Suprapubic skin (tissue), 4 donors: ENCODE measurements at regions not wholly inside any gene's neighbourhood (a gene's known extent, or its start where the extent isn't known, plus 50 kb on each side); places are given as distances from the start of the nearest gene placed in this dataset.

Experiments used
- DNase-seq, 2 donors: peaks; one replicate each; pipeline ENCODE4 v3.0.0-alpha.2; 2019; ENCODE audit warnings: low spot score in 2 of 2
- H3K27ac ChIP-seq: fragments of 200-600 bp; sonication (generic); one replicate; pipeline ENCODE4 v1.5.1; 2019
- H3K27me3 ChIP-seq: fragments of 200-600 bp; sonication (generic); one replicate; pipeline ENCODE4 v1.5.1; 2019
- H3K36me3 ChIP-seq: fragments of 200-600 bp; sonication (generic); one replicate; pipeline ENCODE4 v1.5.1; 2019
- H3K4me1 ChIP-seq: fragments of 200-600 bp; sonication (generic); one replicate; pipeline ENCODE4 v1.5.1; 2019
- H3K4me3 ChIP-seq: fragments of 200-600 bp; sonication (generic); one replicate; pipeline ENCODE4 v1.5.1; 2019; ENCODE audit warnings: mild to moderate bottlenecking
- H3K9me3 ChIP-seq: fragments of 200-600 bp; sonication (generic); one replicate; pipeline ENCODE4 v1.5.1; 2019
- CTCF ChIP-seq, 2 donors: fragments of 200-600 bp in 1 of 2; fragments of 450-650 bp in 1 of 2; sonication (generic) in 1 of 2; IDR thresholded peaks; one replicate each; pipeline ENCODE4 v1.5.1; 2016 to 2019; ENCODE audit warnings: antibody characterized with exemption in 2 of 2, mild to moderate bottlenecking in 1 of 2, moderate library complexity in 1 of 2
- EP300 ChIP-seq: sonication (generic); formaldehyde crosslinking; IDR thresholded peaks from one replicate; pipeline ENCODE4 v1.6.1; 2017; ENCODE audit warnings: antibody characterized with exemption
- POLR2A ChIP-seq, 2 donors: fragments of 450-650 bp; IDR thresholded peaks; one replicate each; pipeline ENCODE4 v1.6.1; 2017; ENCODE audit warnings: antibody characterized with exemption in 2 of 2, mild to moderate bottlenecking in 2 of 2, moderate library complexity in 2 of 2
- POLR2AphosphoS5 ChIP-seq, 3 donors: sonication (generic); formaldehyde crosslinking; IDR thresholded peaks; one replicate each; pipeline ENCODE4 v1.6.1; 2017; ENCODE audit warnings: antibody characterized with exemption in 3 of 3
- WGBS: methylation state at CpG from one replicate; pipeline ENCODE4 v1.1.5; 2018; 5-methylcytosine and 5-hydroxymethylcytosine counted together

- no peak for TF ChIP-seq CTCF (IDR thresholded peaks at IDR 0.05)
- TF ChIP-seq POLR2AphosphoS5 (IDR thresholded peaks at IDR 0.05) = no peak
- no peak for TF ChIP-seq POLR2A (IDR thresholded peaks at IDR 0.05)
- no peak for DNase-seq
- H3K36me3 ChIP-seq = no peaks in the 10 kb centered on the region
- no peaks in the 10 kb centered on the region for H3K4me1 ChIP-seq
- WGBS = 73% methylated on average over 2 of the region's 2 CpGs
- no peaks in the 10 kb centered on the region for H3K9me3 ChIP-seq
- no peak overlapping the region for H3K4me3 ChIP-seq
- H3K27ac ChIP-seq = no peak overlapping the region
- no peaks in the 10 kb centered on the region for H3K27me3 ChIP-seq
Measured at GRCh38 chr7:8809320-8809719, 375.9 kb downstream of the NXPH1 start.

- WGBS = 19% methylated on average over 3 of the region's 3 CpGs
Measured at GRCh38 chr7:8817448-8818036, 384.1 kb downstream of the NXPH1 start.

GRCh38 chr7:8818406-8818805 lies 385.0 kb downstream of the NXPH1 start:
- no peak overlapping the region for H3K27ac ChIP-seq
- no peaks in the 10 kb centered on the region for H3K9me3 ChIP-seq
- no peak for DNase-seq
- H3K4me3 ChIP-seq = no peak overlapping the region
- H3K4me1 ChIP-seq = no peaks in the 10 kb centered on the region
- TF ChIP-seq CTCF (IDR thresholded peaks at IDR 0.05) (no peak), EP300 (no peak), POLR2AphosphoS5 (IDR thresholded peaks at IDR 0.05) (no peak), POLR2A (IDR thresholded peaks at IDR 0.05) (no peak)
- WGBS = 60% methylated on average over 2 of the region's 2 CpGs
- no peaks in the 10 kb centered on the region for H3K27me3 ChIP-seq
- H3K36me3 ChIP-seq = no peaks in the 10 kb centered on the region

More at GRCh38 chr7:8817448-8818036, 384.1 kb downstream of the NXPH1 start:
- H3K9me3 ChIP-seq = no peaks in the 10 kb centered on the region
- DNase-seq = no peak
- no peaks in the 10 kb centered on the region for H3K27me3 ChIP-seq
- no peak overlapping the region for H3K27ac ChIP-seq
- TF ChIP-seq EP300 (no peak), POLR2A (IDR thresholded peaks at IDR 0.05) (no peak), CTCF (IDR thresholded peaks at IDR 0.05) (no peak), POLR2AphosphoS5 (IDR thresholded peaks at IDR 0.05) (no peak)
- H3K4me1 ChIP-seq = no peaks in the 10 kb centered on the region
- no peaks in the 10 kb centered on the region for H3K36me3 ChIP-seq
- H3K4me3 ChIP-seq = no peak overlapping the region

GRCh38 chr7:8822595-8822994 lies 389.2 kb downstream of the NXPH1 start:
- WGBS = 61% methylated on average over 2 of the region's 2 CpGs
- H3K9me3 ChIP-seq = no peaks in the 10 kb centered on the region
- H3K4me1 ChIP-seq = no peaks in the 10 kb centered on the region
- H3K27me3 ChIP-seq = no peaks in the 10 kb centered on the region
- no peak overlapping the region for H3K4me3 ChIP-seq
- no peak for DNase-seq
- TF ChIP-seq CTCF (IDR thresholded peaks at IDR 0.05) = no peak
- TF ChIP-seq POLR2A (IDR thresholded peaks at IDR 0.05) = no peak
- TF ChIP-seq POLR2AphosphoS5 (IDR thresholded peaks at IDR 0.05) = no peak
- TF ChIP-seq EP300 = no peak
- H3K27ac ChIP-seq = no peak overlapping the region
- no peaks in the 10 kb centered on the region for H3K36me3 ChIP-seq

- H3K36me3 ChIP-seq = no peaks in the 10 kb centered on the region
- DNase-seq = no peak
- 61% methylated on average over 2 of the region's 2 CpGs for WGBS
- no peak overlapping the region for H3K4me3 ChIP-seq
- no peak overlapping the region for H3K27ac ChIP-seq
- H3K9me3 ChIP-seq = no peaks in the 10 kb centered on the region
- TF ChIP-seq EP300 (no peak), POLR2AphosphoS5 (IDR thresholded peaks at IDR 0.05) (no peak), CTCF (IDR thresholded peaks at IDR 0.05) (no peak), POLR2A (IDR thresholded peaks at IDR 0.05) (no peak)
- no peaks in the 10 kb centered on the region for H3K4me1 ChIP-seq
- no peaks in the 10 kb centered on the region for H3K27me3 ChIP-seq
Measured at GRCh38 chr7:8823486-8823885, 390.1 kb downstream of the NXPH1 start.
